ENCODE measurements at regions not wholly inside any gene's neighbourhood (a gene's known extent, or its start where the extent isn't known, plus 50 kb on each side); places are given as distances from the start of the nearest gene placed in this dataset.

DNA sequence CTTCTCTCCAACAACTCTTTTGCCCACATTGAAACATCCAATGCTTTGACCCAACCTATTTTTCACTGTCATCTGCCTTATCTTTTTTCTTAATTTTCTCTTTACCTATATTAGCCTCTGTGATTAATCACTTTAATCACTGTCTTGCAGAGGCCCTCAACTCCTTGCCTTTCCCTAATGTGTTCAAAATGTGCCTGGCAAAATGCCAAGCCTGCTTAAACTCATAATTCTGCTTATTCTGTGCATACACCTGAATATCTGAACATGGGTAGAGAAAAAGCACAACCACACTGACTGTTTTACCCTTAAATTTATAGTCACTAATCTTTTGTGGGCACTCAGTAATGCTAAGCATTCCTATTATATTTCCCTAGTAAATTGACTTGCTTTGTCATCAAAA, 63.0 kb upstream of the GALNT13 start:
- intact Hi-C loops (cut with DNase I), result no loop called here
- no peak overlapping the region for H3K4me3 ChIP-seq
- no peaks in the 10 kb centered on the region for H3K9me3 ChIP-seq
- TF ChIP-seq POLR2A (IDR thresholded peaks at IDR 0.05), result no peak
- TF ChIP-seq, protein P1, sequence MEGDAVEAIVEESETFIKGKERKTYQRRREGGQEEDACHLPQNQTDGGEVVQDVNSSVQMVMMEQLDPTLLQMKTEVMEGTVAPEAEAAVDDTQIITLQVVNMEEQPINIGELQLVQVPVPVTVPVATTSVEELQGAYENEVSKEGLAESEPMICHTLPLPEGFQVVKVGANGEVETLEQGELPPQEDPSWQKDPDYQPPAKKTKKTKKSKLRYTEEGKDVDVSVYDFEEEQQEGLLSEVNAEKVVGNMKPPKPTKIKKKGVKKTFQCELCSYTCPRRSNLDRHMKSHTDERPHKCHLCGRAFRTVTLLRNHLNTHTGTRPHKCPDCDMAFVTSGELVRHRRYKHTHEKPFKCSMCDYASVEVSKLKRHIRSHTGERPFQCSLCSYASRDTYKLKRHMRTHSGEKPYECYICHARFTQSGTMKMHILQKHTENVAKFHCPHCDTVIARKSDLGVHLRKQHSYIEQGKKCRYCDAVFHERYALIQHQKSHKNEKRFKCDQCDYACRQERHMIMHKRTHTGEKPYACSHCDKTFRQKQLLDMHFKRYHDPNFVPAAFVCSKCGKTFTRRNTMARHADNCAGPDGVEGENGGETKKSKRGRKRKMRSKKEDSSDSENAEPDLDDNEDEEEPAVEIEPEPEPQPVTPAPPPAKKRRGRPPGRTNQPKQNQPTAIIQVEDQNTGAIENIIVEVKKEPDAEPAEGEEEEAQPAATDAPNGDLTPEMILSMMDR (IDR thresholded peaks at IDR 0.05), result no peak
- ATAC-seq, result no peak
- no peaks in the 10 kb centered on the region for H3K36me3 ChIP-seq (replicated peaks in 1 of 2; ENCODE audit: insufficient read depth in 1 of 2, low read depth in 2 of 2)
- no peak overlapping the region for H3K27ac ChIP-seq
- DNase-seq, result no peak
- no peaks in the 10 kb centered on the region for H3K27me3 ChIP-seq
- H3K4me1 ChIP-seq, result no peaks in the 10 kb centered on the region

DNA sequence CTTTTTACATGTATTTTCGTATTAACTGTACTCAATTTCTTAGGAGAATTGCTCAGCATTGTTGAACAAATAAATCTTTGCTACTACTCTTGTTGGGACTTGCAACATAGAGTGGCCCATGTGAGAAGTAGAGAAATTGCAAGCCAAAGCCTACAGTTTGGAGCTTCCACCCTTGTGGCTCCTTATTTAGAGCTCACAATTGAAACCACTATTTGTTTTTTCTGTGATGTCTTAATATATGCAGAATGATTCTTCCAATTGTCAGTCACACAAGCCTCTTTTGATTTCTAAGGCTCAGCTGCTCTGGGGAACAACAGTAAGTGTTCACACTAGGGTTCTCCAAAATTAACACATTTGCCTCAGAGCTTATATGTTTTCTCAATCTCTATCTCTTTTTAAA, 60.2 kb upstream of the GALNT13 start:
- WGBS, 2 donors, result 17 to 36% methylated on average over 1 of the region's 1 CpG
- DNase-seq (no peak), ATAC-seq (no peak)
- Histone ChIP-seq H3K4me3 (no peak overlapping the region), H3K4me1 (no peaks in the 10 kb centered on the region), H3K27me3 (no peaks in the 10 kb centered on the region), H3K36me3 (replicated peaks in 1 of 2; ENCODE audit: insufficient read depth in 1 of 2, low read depth in 2 of 2) (no peaks in the 10 kb centered on the region), H3K27ac (no peak overlapping the region), H3K9me3 (no peaks in the 10 kb centered on the region)
- TF ChIP-seq POLR2A (IDR thresholded peaks at IDR 0.05), result no peak
- TF ChIP-seq, protein P1 (IDR thresholded peaks at IDR 0.05), result no peak
- intact Hi-C loops (cut with DNase I), result no loop called here

DNA sequence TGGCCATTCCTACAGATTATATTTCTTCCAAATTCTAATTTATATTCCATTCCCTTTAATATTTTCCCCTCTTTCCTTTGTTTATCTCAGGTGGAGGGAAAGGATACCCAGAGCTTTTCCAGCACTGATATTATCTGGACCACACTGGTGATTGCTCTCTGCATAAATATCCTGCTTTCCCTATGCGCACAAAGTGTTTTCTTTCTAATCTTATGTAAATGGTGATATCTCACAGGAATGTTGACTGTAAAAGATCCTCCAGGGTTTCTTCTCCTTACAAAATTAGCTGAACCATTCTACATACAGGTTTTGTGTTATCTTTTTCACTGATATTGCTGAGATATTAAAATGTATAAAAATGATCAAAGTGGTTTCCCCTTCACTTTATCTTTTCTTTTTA, 59.1 kb upstream of the GALNT13 start:
- TF ChIP-seq, protein P1 (IDR thresholded peaks at IDR 0.05), result no peak
- no peak for TF ChIP-seq POLR2A (IDR thresholded peaks at IDR 0.05)
- Histone ChIP-seq H3K4me1 (no peaks in the 10 kb centered on the region), H3K36me3 (replicated peaks in 1 of 2; ENCODE audit: insufficient read depth in 1 of 2, low read depth in 2 of 2) (no peaks in the 10 kb centered on the region), H3K27me3 (no peaks in the 10 kb centered on the region), H3K4me3 (no peak overlapping the region), H3K27ac (no peak overlapping the region), H3K9me3 (no peaks in the 10 kb centered on the region)
- ATAC-seq, result no peak
- intact Hi-C loops (cut with DNase I), result no loop called here
- no peak for DNase-seq
- WGBS, 2 donors, result 11 to 14% methylated on average over 1 of the region's 1 CpG

DNA sequence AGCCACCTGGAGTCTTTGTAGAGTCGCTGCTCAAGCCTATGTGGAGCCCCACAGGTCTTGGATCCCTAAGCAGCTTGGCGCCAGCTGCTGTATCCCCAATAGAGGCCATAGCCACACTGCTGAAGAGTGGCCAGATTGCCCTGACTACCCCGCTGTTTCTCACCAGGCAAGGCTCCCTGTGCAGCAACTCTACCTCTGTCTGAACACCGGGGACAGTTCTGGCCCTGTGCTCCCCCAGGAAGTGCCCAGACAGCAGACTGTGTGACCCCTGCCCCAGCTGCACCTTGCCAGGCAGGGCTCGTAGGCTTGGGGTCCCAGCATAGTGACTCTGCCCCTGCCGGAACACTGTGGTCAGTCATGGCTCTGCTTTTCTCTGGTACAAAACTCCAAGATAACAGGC, 53.5 kb upstream of the GALNT13 start:
- no peak for DNase-seq
- Histone ChIP-seq H3K4me1 (no peaks in the 10 kb centered on the region), H3K9me3 (no peaks in the 10 kb centered on the region), H3K27me3 (no peaks in the 10 kb centered on the region), H3K36me3 (replicated peaks in 1 of 2; ENCODE audit: insufficient read depth in 1 of 2, low read depth in 2 of 2) (no peaks in the 10 kb centered on the region), H3K27ac (no peak overlapping the region), H3K4me3 (no peak overlapping the region)
- TF ChIP-seq, protein P1 (IDR thresholded peaks at IDR 0.05), result no peak
- TF ChIP-seq POLR2A (IDR thresholded peaks at IDR 0.05), result no peak
- WGBS, 2 donors, result 68 to 84% methylated on average over 4 to 6 of the region's 6 CpGs
- intact Hi-C loops (cut with DNase I), result no loop called here
- no peak for ATAC-seq

DNA sequence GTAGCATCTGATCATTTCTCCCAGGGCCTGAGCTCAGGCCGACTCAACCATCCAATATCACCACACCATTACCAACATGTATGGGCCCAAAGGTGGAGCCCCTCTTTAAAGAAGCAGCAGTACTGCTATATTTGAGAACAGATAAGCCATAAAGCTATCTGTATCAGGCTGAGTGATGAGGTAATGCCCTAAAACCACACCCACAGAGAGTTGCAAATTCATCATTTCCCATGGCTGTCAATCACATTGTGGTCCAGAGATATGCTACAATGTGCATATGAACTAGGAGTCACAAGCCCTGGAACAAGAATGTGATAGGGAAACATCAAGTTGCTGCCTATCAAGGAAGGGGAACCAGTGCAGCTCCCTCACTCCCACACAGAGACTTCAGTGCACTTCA, 52.6 kb upstream of the GALNT13 start:
- 42 to 50% methylated on average over 1 of the region's 1 CpG for WGBS, 2 donors
- TF ChIP-seq POLR2A (IDR thresholded peaks at IDR 0.05), result no peak
- TF ChIP-seq, protein P1 (IDR thresholded peaks at IDR 0.05), result no peak
- Histone ChIP-seq H3K36me3 (replicated peaks in 1 of 2; ENCODE audit: insufficient read depth in 1 of 2, low read depth in 2 of 2) (no peaks in the 10 kb centered on the region), H3K4me1 (no peaks in the 10 kb centered on the region), H3K27ac (no peak overlapping the region), H3K27me3 (no peaks in the 10 kb centered on the region), H3K9me3 (no peaks in the 10 kb centered on the region), H3K4me3 (no peak overlapping the region)
- no peak for ATAC-seq
- intact Hi-C loops (cut with DNase I), result no loop called here
- DNase-seq, result no peak

Data from body of pancreas (tissue), 4 donors.